Right renal cortex interstitium (tissue), 3 donors: ENCODE measurements at regions not wholly inside any gene's neighbourhood (a gene's known extent, or its start where the extent isn't known, plus 50 kb on each side); places are given as distances from the start of the nearest gene placed in this dataset.
"Not testable (repeated sequence)": the region's sequence is repeated elsewhere in the genome, so short reads cannot be mapped to it uniquely, and the experiment has no call there.

Source experiments
- DNase-seq, 3 donors: peaks; one replicate each; pipeline ENCODE4 v3.0.0-alpha.2; 2013; ENCODE audit warnings: low read depth in 3 of 3, low spot score in 2 of 3

GRCh38 chr12:78331753-78332152 lies 501.1 kb downstream of the NAV3 start:
- no peak for DNase-seq

DNA sequence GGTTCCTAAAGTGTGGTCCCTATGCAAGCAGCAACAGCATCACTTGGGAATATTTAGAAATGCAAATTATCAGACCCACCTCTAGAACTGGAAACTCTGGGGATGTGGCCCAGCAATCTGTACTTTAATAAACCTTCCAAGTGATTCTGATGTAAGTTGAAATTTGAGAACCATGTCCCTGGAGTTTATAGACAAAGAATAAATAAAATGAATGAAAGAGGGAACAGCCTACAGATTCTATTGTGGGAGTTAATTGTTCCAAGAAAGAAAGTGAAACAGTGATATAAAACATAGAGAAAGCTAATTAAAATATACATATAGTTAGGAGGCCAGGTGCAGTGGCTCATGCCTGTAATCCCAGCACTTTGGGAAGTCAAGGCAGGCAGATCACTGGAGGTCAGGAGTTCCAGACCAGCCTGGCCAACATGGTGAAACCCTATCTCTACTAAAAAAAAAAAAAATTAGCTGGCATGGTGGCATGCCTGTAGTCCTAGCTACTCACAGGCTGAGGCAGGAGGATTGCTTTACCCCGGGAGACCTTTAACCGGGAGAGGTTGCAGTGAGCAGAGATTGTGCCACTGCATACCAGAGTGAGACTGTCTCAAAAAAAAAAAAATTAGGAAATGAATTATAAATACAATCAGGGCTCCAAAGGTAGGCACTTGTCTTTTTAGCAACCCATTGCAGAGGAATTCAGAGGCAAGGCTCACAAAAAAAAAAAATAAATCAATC lies 507.5 kb downstream of the NAV3 start:
- no peak for DNase-seq

DNA sequence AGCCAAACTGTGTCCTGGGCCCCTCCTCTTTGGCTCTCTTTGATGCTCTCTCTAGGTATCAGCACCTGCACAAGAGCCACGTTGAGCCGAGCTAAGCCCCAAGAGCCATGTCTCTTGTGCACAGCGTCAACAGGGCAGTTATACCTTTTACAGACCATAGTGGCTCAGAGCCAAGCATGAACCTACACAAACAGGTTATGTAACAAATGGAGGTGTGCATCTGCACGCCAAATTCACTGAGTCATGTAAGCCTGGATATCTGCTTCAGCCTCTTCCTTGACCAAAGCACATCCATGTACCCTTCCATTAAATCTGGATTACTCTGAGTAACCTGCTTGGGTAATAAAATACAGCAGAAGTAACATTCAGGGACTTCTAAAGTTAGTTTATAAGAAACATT lies 509.7 kb downstream of the NAV3 start:
- DNase-seq = no peak

DNA sequence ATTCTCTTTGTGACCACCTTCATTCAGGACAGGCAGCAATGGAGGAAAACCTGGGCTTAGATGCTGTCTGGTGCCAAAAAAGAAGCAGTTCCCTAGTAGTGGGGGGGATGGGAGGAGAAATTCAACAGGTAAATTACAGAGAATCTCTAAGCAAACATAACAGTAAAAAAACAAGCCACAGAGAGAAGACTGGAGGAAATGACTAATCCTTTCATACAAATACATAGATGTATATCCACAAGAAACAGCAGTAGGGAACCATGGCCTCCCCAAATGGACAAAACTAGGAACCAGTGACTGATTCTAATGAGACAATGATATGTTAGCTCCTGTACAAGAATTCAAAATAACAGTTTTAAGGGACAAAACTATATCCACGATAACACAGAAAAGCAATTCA lies 513.0 kb downstream of the NAV3 start:
- DNase-seq = no peak

DNA sequence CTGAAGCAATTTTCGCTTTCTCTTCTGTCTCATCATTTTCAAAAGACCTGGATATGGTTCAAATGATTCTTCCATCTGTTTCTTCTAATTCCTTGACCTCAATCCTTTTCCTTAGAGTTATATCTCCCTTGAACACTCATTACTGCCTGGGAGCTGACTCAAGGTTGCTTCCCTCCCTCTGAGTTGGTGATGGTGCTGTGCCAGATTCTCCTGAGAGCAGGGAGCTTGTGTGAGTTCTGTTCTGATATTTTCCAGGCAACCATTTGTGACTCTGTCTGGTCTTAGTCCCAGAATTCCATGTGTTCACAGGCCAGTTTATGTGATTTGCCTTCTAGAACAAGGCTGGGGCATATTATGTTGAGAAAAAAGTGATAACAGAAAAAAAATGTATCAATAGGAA lies 505.1 kb upstream of the SYT1 start:
- no peak for DNase-seq

DNA sequence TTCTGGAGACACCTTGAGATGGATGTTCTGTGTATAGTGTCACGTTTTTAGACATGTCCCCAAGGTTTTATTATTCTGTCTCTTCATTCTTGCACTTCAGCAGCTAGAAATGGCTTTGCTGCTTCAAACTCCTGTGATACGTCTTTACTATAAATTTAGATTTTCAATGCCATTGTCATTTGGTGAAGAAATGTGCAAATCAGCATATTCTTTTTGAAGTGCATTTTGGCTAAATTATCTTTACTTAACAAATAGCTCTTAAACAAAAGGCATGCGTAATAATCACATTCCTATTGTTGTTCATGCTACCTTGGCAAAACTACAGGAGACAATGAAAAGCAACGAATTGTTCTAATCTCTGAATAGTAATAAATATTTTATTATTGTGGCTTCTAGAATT lies 502.9 kb upstream of the SYT1 start:
- no peak for DNase-seq

GRCh38 chr12:78371284-78371683 lies 493.3 kb upstream of the SYT1 start:
- no peak for DNase-seq

DNA sequence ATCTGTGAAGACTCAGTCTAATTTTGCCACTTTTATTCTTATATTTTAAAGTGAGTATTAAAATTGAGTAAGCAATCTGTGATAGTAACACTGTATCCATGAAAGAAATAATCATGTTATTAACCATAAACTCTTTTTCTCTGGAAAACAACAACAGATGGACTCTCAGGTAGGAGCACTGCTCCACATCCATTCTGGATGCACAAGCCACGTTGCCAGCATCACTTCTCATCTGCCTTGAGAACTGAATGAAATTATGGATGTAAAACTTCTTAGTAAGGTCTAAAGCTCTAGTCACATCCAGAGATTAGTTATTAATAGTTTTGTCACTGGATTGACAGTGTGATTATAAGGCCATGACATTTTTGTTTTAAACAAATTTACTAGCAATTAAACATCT lies 489.1 kb upstream of the SYT1 start:
- DNase-seq = no peak

DNA sequence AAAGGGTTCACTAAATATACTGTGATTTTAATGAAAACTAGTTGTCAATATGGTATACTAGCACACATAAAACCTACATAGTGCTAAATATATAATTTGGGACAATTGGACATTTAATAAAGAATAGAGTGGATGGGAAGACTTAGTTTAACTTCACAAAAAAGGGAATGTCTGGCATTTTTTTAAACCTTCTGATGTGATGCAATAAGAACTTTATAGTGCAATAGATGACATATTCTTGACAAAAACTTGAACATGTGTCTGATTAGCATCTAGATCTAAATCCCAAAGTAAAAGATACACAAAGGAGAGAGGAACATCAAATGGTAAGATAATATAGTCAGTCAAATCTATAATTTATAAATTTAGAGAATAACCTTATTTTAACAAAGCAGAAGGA lies 488.3 kb upstream of the SYT1 start:
- no peak for DNase-seq

DNA sequence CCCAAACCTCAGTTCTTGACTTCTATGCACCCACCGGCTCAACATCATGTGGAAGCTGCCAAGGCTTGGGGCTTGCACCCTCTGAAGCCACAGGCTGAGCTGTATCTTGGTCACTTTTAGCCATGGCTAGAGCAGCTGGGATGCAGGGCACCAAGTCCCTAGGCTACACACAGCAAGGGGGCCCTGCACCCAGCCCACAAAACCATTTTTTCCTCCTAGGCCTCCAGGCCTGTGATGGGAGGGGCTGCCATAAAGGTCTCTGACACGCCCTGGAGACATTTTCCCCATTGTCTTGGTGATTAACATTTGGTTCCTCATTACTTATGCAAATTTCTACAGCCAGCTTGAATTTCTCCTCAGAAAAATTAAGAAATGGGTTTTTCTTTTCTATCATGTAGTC lies 485.5 kb upstream of the SYT1 start:
- not testable (repeated sequence) for DNase-seq

DNA sequence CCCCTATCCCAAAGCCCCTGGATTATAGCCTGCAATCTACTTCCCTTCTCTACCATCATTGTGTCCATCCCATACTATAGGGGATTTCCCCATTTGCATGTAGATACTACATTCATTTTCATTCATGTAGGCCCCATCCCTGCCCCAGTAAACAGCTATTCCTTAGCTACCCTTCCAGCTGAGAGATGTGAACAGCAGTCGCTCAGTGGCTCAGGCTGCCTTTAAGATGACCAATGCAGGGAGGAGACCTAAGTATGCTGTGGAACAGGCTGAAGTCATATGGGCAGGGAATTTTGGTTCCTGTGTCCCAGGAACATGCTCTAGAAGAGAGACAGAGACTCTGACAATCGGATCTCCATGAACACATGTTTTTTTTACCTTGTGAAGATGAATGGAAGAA lies 481.2 kb upstream of the SYT1 start:
- DNase-seq = no peak

- no peak for DNase-seq
Observed at GRCh38 chr12:78384541-78384940, 480.0 kb upstream of the SYT1 start.

GRCh38 chr12:78385541-78385940 lies 479.0 kb upstream of the SYT1 start:
- DNase-seq = no peak

DNA sequence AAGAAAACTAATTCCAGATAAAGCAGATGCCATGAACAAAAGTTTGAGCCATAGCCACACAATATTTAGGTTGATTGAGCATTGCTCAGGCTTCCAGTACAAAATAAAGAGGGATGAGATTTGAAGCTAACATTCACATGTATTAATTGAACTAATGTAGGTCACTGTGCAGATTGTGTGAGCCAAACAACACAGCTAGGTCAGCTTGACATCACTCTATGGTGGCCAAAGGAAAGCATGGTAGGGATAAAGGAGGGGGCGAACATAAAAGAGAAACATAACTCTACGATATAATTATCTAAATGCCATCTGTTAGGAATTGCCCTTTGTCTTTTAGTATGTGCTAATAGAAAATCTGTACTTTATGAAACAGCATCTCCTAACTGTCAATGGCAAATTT lies 477.7 kb upstream of the SYT1 start:
- DNase-seq = no peak

GRCh38 chr12:78387721-78388120 lies 476.9 kb upstream of the SYT1 start:
- no peak for DNase-seq

- DNase-seq = no peak
Observed at GRCh38 chr12:78388461-78388860, 476.1 kb upstream of the SYT1 start.

DNA sequence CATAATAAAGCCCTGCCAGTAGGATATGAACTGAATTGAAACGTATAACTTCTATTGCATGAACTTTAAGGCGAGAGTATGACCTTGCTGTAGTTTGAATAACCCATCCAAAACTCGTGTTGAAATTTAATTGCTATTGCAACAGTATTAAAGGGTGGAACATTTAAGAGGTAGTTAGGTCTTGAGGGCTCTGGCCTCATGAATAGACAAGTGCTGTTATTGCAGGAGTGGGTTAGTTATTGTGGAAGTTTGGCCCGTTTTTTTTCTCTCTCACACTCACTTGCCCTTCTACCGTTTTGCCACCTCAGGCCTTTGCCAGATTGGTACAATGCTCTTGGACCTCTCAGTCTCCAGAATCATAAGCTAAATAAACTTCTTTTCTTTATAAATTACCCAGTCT lies 473.7 kb upstream of the SYT1 start:
- no peak for DNase-seq

DNA sequence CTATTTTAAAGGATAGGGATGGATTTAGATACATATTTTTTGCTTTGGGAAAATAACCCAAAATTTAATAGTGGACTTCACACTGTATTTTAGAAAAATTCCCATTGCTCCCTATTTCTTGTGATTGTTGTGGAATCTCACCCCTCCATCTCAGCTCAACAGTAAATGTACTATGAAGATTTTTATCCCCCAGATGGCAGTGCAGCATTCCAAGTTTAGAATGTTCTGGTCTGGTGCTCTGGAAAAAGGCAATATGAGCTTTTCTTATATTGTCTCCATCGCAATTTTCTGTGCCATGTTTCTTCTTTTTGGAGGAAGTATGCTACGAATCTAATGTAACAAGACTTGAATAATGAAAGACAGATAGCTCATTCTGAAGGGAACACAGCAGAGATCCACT lies 471.7 kb upstream of the SYT1 start:
- peak; percentile 21 to 49 (median 23) for DNase-seq

DNA sequence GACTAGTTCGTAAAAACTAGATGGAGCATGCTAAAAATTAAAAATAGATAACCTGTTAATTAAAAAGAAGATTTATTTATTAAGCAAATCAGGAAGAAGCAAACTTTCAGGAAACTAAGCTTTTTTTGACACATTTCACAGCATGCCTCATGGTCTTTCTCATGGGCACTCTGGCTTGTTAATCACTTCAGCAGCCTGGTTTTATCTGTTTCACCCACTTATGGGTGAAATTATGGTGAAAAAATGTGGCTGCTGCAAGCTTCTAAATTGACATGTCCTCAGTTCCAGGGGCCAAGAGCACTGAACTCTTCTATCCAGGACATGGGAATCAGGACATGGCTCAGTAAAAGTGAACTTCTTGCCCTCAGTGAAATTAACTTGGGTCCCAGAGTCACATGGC lies 468.6 kb upstream of the SYT1 start:
- no peak for DNase-seq

DNA sequence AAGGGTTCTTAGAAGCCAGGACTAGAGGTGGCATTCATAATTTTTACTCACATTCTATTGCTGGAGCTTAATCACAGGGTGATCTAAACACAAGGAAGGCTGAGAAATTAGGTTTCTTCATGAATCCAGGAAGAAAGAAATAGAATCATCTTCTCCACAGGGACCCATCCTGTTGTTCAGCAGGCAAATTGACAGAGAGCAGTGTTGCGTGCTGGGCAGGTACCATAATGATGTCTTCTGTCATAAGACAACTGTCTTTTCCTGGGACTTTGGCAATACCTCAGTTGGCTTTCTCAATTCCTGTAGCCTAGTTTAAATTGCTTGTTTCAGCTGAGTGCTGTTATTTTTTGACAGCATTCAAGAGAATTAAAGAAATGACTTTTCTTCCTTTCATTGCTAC lies 468.0 kb upstream of the SYT1 start:
- DNase-seq = no peak

- no peak for DNase-seq
Observed at GRCh38 chr12:78398750-78399149, 465.8 kb upstream of the SYT1 start.

- DNase-seq = no peak
Observed at GRCh38 chr12:78402366-78403134, 462.0 kb upstream of the SYT1 start.
